ENCODE measurements at regions not wholly inside any gene's neighbourhood (a gene's known extent, or its start where the extent isn't known, plus 50 kb on each side); places are given as distances from the start of the nearest gene placed in this dataset.
"Not testable (repeated sequence)": the region's sequence is repeated elsewhere in the genome, so short reads cannot be mapped to it uniquely, and the experiment has no call there.

DNA sequence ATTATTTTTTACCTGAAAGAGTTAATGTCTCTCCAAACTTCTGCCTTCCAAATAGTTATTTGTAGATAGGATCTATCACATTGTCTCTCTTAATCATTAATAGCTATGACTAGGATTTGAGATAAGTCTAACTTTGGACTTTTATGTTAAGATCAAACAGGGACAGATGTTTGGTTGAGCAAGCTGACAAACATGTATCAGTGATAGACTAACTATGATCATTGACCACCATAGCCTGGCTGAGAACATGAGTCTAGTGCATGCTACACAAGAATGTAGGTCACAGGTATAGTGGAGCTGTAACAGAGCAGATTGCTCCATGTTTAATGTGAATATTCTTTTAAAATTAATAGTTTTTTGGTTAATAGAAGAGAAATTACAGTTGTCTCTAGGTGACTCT, 52.0 kb downstream of the SYT15B start:
- DNase-seq (ENCODE audit: low spot score) = not testable (repeated sequence)

DNA sequence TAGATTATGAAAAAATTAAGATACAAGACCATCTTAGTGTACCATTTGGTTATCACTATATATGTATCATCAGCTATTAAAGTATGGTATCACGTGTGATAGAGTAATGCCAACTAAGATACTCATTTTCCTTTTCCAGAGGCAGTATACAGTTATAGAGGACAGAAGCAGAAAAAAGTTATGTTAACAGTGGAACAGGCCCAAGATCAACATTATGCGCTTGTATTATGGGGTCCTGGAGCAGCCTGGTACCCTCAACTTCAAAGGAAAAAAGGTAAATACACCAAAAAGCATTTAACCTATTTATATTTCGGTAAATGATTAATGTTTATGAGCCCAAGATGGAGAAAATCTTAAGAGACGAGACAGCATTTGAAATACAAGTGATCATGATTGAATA, 52.9 kb downstream of the SYT15B start:
- DNase-seq (ENCODE audit: low spot score) = not testable (repeated sequence)

GRCh38 chr10:47705698-47706414, 57.5 kb downstream of the SYT15B start:
- DNase-seq (ENCODE audit: low spot score) = not testable (repeated sequence)

DNA sequence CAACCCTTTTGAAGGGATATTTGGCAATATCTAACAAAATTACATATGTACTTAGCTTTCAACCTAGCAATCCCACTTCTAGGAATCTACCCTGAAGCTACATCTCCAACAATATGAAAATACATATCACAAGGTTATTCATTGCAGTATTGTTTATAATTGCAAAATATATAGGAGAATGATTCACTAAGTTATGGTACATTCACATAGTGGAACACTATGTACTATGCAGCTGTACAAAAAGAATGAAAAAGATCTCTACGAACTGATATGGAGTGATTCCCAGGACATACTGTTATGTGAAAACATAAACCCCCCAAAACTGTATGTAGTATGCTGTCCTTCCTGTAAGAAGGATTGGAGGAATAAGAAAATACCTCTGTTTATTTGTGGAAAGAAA, 62.1 kb downstream of the SYT15B start:
- not testable (repeated sequence) for DNase-seq (ENCODE audit: low spot score)

DNA sequence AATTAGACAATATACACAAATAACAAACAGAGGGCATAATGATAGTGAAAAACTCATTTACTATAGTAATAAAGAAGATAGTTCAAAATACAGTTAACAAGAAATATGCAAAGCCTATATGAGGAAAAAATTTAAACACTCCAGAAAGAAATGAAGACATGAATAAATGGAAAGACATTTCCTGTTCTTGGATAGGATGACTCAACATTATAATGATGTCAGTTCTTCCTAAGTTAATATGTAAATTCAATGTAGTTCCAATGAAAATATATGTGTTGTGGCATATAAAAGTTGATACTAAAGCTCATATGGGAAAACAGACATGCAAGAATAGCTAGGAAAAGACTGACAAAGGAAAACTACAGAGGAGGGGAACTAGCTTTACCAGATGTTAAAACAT, 63.5 kb downstream of the SYT15B start:
- DNase-seq (ENCODE audit: low spot score) = not testable (repeated sequence)

- DNase-seq (ENCODE audit: low spot score) = not testable (repeated sequence)
Measured at GRCh38 chr10:47696170-47696569, 67.2 kb downstream of the SYT15B start.

- not testable (repeated sequence) for DNase-seq (ENCODE audit: low spot score)
Measured at GRCh38 chr10:47695149-47695548, 68.2 kb downstream of the SYT15B start.

GRCh38 chr10:47690304-47690703, 73.1 kb downstream of the SYT15B start:
- not testable (repeated sequence) for DNase-seq (ENCODE audit: low spot score)

GRCh38 chr10:47683826-47684475, 79.4 kb downstream of the SYT15B start:
- DNase-seq (ENCODE audit: low spot score) = not testable (repeated sequence)

GRCh38 chr10:47681638-47681990, 81.8 kb downstream of the SYT15B start:
- not testable (repeated sequence) for DNase-seq (ENCODE audit: low spot score)

- not testable (repeated sequence) for DNase-seq (ENCODE audit: low spot score)
Measured at GRCh38 chr10:47680848-47681637, 82.3 kb downstream of the SYT15B start.

- not testable (repeated sequence) for DNase-seq (ENCODE audit: low spot score)
Measured at GRCh38 chr10:47676102-47676501, 87.3 kb downstream of the SYT15B start.

GRCh38 chr10:47675577-47675976, 87.8 kb downstream of the SYT15B start:
- not testable (repeated sequence) for DNase-seq (ENCODE audit: low spot score)

- DNase-seq (ENCODE audit: low spot score) = not testable (repeated sequence)
Measured at GRCh38 chr10:47673128-47673527, 90.3 kb downstream of the SYT15B start.

GRCh38 chr10:47670857-47671256, 92.5 kb downstream of the SYT15B start:
- DNase-seq (ENCODE audit: low spot score) = not testable (repeated sequence)

DNA sequence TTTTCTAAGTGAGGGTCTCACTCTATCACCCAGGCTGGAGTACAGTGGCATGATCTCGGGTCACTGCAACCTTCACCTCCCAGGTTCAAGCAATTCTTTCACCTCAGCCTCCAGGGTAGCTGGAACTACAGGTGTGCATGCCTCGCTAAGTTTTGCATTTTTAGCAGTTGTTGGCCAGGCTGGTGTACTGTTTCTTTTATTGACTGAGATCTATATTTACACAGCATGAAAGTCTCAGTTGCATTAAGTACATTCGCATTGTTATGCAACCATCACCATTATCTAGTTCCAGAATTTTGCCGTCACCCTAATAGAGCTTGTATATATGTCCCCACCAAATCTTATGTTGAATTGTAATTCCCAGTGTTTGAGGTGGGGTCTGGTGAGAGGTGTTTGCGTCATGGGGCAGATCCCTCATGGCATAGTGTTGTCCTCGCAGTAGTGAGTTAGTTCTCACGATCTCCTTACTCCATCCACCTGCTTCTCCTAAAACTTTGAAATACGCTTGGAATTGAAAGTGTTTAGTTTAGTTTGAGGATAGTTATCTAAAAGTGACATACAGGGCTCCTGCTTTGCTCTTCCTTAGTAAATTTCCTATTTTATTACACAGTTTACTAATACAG, 101.3 kb downstream of the SYT15B start:
- DNase-seq (ENCODE audit: low spot score) = not testable (repeated sequence)

GRCh38 chr10:47656732-47657131, 106.7 kb downstream of the SYT15B start:
- not testable (repeated sequence) for DNase-seq (ENCODE audit: low spot score)

- DNase-seq (ENCODE audit: low spot score) = not testable (repeated sequence)
Measured at GRCh38 chr10:47654161-47654560, 109.2 kb downstream of the SYT15B start.

GRCh38 chr10:47648594-47648993, 114.8 kb downstream of the SYT15B start:
- not testable (repeated sequence) for DNase-seq (ENCODE audit: low spot score)

DNA sequence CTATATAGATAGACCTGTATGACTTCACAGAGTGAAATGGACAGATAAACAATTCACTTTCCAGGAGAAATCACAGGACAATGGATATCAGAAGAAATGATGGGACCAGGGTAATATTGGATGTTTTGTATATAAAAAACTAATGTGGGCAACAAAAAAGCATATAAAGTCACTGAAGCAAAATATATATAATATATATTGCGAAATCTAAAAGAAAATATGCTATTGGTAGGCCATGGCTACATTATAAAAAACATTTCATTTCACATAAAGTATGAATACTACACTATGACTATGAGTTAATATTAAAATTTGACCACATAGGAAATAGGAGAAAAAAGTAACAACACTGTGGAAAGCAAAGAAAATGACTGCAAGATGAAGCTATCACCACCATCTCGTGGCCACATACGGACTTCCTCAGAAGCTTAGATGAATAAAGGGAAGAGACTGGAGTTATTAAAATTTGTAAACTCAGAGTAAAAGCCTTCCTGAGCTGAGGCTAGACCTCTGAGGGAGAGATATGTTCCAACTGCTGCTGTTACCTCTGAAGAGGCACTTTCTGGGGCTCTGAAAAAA, 115.8 kb downstream of the SYT15B start:
- DNase-seq (ENCODE audit: low spot score) = not testable (repeated sequence)
